HG03159 (cell line): ENCODE measurements at regions not wholly inside any gene's neighbourhood (a gene's known extent, or its start where the extent isn't known, plus 50 kb on each side); places are given as distances from the start of the nearest gene placed in this dataset.

Source experiments
- ATAC-seq: cut with Tn5 transposase; IDR thresholded peaks from one replicate; pipeline ENCODE4 v1.9.1; 2021; ENCODE audit warnings: mild to moderate bottlenecking, moderate library complexity; ENCODE audit not compliant: unreplicated experiment

DNA sequence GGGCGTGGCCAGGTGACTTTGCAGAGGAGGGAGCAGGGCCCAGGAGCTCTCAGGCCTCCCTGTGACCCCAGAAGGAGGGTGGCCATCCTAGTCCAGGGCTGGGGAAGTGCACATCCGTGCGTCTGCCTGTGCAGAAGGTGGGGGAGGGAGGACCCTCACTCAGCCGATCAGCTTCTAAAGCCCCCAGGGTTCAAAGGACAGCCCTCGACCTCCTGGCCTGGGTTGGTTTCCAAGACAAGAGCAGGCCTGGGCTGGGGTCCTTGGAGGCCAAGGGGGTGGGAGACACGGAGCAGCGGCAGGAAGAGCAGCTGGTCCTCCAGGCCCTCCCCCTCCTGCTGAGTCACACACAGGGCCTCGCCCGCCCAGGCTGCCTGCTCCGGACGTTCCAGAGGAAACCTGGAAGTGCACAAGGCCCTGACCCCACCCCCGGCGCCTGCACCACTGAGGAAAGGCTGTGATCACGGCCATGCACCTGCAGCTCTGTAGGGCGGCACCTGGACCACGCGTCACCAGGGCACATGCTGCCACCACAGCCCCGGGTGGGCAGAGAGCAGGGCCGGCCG lies 67.1 kb upstream of the ZNF469 start:
- no peak for ATAC-seq

DNA sequence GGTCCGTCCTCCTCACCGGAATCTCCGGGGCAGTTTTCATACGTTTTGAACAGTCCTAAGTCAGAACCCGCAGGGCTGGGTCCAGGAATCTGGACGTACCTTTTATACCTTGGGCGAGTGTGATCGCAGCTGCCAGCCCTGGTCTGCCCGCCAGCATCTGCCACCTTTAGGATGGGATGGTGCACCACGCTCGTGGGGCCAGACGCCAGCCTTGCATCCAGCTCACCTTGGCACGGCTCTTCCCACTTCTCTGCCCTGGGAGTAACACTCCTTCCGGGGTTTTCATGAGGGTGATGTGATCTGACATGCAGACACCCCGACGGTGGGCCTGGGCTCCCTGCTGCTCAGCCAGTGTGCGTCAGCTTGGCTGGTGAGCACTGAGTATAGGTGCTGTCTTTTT lies 66.6 kb upstream of the ZNF469 start:
- ATAC-seq: no peak

DNA sequence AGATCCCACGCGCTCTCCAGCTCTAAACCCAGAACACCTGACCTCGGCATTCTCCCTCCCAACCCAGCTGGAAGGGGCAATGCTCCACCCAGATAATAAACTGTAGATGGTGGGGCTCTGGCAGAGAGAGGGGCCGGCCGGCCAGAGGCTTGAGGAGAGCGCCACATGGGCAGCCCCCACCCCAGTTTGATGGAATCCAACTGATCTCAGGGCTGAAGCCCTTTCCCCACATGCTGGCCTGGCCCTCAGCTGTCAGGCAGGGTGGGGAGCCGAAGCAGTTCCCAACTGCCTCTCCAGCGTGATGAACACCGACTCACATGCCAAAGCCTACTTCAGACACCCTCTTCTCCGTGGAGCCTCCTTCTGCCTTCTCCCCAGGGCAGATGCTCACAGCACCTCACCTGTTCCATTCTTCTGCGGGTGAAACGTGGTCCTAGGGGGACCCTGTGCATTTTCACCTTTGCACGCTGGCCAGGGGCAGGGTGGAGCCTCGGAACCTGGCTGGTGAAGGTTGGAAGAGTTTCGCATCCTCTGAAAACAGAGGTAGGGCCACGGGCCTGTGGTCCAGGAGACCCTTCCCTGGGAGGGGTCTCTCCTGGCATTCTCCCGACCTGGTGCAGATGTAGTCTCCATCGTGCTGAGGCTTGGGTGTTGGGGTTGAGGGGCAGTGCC lies 65.7 kb upstream of the ZNF469 start:
- ATAC-seq: no peak

DNA sequence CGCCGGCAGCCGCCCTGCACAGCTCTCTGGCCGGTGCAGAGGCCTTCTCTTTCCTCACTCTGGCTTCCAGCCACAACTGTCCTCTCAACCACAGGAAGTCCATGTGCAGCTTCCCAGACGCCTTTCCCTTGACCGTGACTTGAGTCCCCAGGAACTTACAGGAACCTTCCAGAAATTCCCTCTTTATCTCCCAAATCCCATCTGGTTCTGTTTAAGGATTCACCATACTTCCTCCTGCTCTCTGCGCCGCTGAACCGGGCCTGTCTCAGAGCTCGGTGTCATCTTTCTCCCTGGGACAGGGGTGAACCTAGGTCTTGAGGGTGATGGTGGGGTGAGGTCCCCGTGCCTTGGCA lies 65.2 kb upstream of the ZNF469 start:
- no peak for ATAC-seq

DNA sequence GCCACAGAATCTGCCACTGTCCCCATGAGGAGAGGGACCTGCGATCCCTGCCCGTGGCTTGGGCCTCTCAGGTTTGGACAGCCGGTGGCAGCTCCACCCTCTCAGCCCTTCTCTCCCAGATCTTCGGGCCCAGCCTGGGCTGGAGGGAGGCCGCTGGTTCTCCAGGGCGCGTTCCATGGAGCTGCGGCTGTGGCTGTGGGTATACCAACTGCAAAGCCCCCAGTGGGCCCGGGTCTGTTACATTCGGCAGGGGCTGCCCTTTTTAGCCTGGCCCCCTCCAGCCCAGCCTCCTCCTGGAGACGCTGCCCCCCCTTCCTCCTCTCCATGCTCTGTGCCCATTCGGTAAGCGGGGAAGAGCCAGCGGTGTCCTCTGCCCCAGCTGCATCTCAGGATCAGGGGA lies 64.7 kb upstream of the ZNF469 start:
- ATAC-seq: no peak

DNA sequence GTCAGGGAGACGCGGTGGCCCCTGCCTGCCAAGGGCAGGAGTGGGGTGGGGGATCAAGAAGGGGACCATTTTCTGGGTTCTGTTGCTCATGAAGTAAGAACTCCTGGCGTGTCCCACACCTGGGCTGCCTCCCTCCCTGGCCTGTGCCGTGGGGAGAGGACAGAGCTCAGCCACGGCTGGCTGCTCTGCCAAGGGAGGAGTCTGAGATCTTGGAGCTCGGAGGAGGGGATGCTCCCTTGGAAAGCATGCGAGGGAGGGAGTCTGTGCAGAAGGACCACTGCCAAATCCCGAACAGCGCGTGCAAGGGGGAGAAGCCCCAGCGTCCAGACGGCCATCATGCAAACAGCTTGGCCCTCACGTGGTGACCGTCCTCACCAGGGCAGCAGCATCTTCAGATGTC lies 64.2 kb upstream of the ZNF469 start:
- no peak for ATAC-seq

DNA sequence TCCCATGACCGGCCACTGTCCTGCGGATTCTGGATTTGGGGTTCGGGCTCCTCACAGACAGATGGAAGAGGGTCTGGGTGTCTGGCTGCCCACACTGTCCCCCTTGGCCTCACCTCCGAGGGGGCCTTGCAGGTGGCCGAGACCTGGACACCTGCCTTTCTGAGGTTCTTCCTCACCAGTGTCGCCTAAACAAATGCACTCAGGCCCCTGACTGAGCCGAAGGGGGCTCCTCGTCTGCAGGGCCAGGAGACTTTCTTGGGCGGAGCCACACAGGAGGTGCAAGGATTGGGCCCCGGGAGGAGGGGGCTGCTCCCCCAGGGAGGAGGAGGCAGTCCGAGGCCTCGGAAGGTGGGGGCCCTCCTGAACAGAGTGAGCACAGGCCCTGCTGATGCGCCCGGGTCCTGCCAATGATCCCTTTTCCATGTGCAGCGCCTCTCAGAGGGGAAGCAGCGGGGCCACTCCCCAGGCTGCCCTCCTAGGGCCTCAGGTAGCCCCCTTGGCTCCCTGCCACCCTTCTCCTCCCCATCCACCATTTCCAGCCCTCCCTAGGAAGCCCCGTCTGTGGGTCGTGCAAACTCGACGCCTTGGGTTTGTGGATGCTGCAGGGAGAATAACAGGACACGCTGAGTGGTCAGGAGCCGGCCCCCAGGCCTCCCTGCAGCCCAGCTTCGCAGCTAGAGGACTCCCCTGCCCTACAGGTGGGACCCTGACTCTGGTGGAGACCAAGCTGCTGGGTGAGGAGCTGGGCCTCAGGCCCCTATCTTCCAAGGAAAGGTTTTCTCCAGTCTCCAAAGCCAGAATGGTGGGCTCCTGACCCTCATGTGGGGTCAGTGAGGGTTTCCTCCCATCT lies 63.4 kb upstream of the ZNF469 start:
- no peak for ATAC-seq

DNA sequence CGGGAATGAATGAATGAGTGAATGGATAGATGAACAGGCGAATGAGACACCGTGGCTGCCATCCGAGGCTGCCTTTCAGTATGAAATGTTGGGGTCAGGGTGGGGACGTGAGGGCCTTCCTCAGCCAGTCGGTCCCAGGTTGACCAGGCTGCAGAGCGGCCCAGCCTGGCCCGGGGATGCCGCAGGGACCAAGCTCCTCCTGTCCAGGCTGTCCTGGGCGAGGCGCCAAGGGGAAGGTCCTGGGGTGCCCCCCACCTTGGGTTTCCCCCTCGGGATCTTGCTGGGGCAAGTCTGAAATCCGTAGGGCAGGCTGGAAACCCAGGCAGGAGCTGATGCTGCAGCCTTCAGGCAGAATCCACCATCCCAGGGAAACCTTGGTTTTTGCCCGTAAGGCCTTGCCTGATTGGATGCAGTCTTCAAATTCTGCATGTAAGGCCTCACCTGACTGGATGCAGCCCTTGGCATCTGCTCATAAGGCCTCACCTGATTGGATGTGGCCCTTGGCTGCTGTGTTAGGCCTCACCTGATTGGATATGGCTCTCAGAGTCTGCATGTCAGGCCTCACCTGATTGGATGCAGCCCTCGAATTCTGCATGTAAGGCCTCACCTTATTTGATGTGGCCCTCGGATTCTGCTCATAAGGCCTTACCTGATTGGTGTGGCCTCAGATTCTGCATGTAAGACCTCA lies 61.7 kb upstream of the ZNF469 start:
- no peak for ATAC-seq

DNA sequence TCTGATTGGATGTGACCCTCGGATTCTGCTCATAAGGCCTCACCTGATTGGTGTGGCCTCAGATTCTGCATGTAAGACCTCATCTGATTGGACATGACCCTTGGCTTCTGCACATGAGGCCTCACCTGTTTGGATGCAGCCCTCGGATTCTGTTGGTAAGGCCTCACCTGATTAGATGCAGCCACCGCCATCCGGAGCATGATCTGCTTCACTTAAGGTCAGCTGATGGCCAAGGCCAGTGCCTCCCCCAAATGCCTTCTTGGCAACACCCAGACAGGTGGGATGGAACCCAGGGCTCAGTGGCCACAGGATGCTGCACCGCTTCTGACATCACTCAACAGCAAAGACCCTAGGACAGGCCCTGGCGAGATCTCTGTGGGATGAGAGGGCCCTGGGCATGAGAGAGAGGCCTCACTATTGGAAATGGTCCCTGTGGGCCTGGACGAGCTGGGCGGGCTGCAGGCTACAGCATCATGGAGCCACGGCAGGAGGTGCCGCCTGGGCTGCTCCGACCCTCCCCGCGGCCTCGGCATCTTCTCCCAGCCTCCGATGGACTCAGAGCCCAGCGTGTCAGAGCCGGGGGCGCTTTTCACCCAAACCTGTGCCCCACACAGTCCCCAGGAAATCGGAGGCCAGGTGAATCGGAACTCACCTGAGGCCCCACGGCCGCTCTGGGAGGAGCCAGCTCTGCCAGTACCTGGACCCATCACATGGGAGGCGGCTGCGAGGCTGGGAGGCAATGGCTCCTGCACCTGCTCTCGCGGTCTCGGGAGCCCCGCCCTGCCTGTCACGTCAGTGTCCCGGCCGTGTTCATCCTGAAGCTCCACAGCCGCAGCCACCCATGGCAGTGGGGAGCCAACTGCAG lies 60.9 kb upstream of the ZNF469 start:
- ATAC-seq: no peak

DNA sequence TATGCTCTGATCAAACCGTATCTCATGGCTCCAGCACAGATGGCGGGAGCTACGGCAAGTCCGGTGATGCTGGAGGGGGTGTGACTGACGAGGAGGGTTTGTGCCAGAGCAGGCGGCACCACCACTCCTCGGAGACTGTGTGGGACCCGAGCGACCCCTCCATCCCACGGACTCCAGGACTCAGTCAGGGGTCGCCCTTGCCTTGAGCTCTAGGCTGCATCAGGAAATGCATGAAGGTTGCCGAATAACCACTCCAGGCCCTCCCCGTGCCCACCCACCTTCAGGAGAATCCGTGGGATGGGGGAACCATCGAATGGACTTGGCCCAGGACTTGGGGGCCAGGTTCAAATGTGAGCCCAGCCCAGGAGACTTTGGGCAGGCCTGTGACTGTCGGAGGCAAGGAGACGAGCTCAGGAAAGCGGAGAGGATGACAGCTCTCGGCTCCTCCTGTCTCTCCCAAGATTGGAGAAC lies 60.2 kb upstream of the ZNF469 start:
- no peak for ATAC-seq

DNA sequence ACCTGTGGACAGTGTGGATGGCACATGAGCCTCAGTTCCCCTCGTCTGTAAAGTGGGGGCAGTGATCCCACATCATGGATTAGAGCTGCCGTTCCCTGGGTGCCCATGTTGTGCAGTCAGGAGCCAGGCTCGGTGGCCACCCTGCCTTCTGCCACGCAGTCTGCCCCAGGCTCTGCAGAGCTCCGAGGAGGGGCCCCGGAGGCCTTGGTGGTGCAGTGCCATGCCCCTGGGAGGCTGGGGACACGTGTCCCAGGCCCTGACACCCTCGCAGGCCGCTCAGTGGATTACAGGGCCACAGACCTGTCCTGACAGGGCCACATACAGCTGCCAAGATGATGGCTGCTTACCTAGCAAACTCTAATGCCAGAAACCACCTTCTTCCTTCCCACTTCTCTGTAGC lies 59.7 kb upstream of the ZNF469 start:
- ATAC-seq: no peak

DNA sequence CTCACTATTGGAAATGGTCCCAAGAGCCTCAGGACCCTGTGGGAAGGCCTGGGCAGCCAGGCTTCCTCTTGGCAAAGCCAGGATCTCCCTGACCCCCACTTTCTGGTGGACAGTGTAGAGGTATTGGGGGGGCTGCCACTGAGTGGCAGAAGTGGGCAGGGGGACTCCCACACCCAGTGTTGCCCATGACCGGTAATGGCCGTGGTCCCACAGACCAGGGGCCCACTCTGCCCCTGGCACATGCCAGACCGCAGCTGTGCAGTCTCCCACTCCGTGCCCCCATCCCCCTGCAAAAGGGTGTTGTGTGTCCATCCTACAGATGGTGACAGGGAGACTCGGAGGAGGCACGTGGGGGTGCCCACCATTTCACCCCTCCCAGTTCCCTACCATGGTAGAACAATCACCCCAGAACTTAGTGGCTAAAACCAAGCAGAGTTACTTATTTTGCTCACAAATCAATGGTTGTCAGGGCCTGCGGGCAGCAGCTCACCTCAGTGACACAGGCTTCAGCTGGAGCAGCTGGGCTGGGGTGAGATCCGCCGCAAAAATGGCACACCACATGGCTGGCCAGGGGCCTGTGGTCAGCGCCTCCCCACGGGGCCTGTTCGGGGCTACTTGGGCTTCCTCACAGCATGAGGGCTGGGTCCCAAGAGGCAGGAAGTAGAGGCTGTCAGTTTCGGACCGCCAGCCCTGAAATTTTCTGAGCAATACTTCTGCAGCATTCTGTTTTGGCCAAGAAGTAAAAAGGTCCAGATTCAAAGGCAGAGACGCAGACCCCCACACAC lies 59.0 kb upstream of the ZNF469 start:
- no peak for ATAC-seq

DNA sequence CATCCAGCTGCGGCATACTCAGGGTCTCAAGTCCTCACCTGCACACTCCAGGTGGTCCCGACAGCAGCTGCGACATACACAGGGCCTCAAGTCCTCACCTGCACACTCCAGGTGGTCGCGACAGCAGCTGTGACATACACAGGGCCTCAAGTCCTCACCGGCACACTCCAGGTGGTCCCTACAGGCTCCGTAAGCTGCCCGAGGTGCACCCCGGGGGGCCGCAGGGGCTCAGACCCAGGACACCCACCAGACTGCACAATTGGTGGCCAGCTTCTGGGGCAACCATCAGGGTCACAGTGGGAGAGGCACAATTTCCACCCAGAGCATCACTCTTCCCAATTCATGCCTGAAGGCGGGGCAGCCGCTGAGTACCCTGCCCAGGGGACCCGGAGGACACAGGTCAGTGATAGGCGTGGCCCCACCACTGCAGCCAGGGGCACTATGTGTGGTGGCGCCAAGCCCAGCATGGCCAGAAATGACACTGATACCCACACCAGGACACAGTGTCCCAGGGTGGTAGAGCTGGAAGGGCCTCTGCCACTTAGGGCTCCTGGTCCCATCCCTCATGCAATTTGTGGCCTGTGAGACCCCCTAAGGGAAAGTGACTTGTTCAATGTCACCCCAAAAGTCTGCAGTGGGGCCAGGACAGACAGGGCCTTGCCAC lies 57.5 kb upstream of the ZNF469 start:
- no peak for ATAC-seq

DNA sequence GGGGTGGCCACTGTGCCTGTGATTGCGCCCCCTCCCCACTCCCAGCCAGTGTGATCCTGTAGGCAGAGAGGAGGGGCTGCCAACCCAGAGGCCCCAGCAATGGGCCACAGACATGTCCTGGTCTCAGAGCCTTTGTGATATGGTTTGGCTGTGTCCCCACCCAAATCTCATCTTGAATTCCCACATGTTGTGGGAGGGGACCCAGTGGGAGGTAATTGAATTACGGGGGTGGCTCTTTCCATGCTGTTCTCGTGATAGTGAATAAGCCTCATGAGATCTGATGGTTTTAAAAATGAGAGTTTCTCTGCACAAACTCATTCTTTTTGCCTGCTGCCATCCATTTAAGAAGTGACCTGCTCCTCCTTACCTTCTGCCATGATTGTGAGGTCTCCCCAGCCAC lies 56.8 kb upstream of the ZNF469 start:
- no peak for ATAC-seq

DNA sequence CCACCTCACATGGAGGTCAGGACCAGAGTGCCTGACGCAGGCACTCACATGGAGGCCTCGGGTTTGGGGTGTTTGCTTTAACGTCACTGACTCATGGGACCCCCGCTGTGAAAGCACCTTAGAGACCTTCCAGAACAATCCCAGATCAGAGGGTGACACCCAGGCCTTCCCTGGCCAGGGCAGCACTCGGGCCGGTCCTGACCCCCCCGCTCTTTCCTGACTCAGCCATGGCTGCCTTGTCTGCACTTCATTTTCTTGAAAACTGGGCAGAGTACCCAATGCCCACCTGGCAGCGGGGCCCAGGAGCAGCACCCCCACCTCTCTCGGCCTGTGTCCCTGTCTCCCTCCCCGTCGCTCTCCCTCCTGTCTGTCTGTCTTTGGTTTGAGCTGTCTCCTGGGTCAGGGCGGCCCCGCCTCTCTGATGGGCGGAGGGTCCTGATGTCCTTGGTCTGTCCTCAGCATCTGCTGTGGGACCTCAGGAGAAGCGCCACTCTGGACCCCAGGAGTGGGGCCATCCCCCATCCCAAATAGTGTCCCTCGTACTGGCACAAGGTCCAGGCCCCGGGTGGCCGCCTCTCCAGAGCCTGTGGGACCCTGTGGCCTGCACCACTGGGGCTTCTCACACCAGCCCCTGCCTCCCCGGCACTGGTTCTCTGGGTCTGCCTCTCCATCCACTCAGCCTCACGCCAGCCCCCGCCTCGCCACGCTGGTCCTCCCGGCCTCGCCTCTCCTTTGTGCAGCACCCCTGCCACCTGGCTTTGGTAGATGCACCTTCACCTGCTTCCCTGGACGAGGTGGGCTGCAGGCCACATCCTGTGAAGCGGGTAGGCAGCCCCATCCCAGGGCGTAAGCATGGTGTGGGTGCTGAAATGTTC lies 55.9 kb upstream of the ZNF469 start:
- ATAC-seq: no peak

DNA sequence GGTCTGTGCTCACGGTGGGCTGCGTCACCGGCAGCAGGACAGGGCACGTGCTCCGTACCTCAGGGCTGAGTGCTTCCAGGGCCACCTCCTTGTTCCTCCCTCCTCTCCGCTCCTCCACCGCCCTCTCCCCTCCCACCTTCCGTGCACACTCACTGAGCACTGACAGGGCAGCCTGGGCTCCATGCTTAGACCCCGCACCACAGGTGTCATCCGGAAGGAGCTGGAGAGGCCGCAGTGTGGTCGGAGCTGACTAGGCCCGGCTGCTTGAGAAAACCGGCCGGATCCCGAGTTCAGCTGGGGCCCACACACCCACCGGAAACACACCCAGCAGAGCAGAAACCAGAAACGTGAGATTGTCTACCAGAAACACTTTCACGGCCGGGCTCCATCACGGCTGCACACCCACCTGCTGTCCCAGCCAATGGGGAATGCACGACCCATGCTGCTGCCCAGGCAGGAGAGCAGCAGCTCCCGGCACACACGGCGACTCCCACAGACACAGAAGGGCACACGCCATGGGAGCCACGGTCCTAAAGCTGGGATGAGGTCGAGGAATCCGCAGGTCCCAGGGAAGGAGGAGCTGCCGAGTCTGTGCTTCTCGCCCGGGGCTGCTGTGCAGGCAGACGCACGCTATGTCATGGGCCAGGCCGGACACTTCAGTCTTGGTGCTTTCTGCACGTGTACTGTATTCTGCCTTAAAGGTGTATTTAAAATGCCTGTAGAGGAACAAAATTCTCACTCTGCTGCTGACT lies 55.0 kb upstream of the ZNF469 start:
- ATAC-seq: no peak

DNA sequence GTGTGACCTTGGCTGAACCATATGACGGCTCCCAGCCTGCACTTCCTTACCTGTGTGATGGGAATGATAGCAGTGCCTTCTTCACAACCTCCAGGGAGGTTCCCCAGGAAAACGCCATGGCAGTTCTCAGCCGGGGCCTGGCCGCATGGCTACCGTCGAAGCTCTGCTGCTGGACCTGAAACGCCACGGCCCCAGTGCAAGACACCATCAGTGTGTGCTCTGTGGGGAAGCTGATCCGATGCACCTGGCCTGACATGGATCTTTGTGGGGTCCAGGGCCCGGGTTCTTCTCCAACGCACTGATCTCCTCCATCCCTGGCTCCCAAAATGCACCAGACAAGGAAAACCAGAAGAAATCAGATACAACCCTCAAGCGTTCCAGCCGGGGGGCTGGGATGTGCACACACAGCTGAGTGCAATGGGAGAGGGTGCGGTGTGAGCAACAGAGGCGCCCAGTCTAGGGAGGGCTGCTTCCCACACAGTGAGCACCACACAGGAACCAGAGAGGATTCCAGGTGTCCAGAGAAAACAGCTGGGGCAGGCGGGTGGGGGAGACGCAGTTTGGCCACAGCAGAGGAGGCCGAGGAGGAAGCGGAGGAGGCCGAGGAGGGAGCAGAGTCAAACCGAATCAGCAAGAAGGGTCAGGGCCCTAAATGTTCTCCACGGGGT lies 54.3 kb upstream of the ZNF469 start:
- ATAC-seq: no peak
